ENCODE measurements at regions not wholly inside any gene's neighbourhood (a gene's known extent, or its start where the extent isn't known, plus 50 kb on each side); places are given as distances from the start of the nearest gene placed in this dataset.

DNA sequence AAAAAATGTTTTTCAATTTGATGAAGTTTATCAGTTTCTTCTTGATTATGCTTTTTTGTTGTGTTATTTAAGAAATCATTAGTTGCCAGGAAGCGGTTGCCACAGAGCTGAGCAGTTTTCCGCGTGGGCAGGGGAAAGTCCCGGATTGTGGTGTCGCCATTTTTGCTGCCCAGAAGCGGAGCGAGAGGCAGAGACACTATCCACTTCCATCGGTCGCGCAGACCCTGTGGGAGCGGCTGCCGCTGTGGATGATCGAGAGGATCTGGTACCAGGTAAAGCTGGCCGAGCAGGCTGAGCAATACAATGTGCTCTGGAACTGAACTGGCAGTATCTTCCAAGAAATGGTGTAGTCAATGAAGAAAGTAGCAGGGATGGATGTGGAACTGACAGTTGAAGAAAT, 119.8 kb downstream of the ZNF736 start:
- TF ChIP-seq ZNF701 (tag by site-specific recombination; IDR thresholded peaks at IDR 0.05) = no peak
- no peak for TF ChIP-seq ZNF777 (tag by site-specific recombination; IDR thresholded peaks at IDR 0.05; ENCODE audit: borderline replicate concordance)
- no peak for TF ChIP-seq ZNF140 (tag by site-specific recombination; IDR thresholded peaks at IDR 0.05)
- TF ChIP-seq, protein P1, sequence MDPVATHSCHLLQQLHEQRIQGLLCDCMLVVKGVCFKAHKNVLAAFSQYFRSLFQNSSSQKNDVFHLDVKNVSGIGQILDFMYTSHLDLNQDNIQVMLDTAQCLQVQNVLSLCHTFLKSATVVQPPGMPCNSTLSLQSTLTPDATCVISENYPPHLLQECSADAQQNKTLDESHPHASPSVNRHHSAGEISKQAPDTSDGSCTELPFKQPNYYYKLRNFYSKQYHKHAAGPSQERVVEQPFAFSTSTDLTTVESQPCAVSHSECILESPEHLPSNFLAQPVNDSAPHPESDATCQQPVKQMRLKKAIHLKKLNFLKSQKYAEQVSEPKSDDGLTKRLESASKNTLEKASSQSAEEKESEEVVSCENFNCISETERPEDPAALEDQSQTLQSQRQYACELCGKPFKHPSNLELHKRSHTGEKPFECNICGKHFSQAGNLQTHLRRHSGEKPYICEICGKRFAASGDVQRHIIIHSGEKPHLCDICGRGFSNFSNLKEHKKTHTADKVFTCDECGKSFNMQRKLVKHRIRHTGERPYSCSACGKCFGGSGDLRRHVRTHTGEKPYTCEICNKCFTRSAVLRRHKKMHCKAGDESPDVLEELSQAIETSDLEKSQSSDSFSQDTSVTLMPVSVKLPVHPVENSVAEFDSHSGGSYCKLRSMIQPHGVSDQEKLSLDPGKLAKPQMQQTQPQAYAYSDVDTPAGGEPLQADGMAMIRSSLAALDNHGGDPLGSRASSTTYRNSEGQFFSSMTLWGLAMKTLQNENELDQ (tag by site-specific recombination; IDR thresholded peaks at IDR 0.05; ENCODE audit: low read depth) = no peak
- TF ChIP-seq KLF16 (tag by site-specific recombination; IDR thresholded peaks at IDR 0.05) = no peak
- TF ChIP-seq, protein P2, sequence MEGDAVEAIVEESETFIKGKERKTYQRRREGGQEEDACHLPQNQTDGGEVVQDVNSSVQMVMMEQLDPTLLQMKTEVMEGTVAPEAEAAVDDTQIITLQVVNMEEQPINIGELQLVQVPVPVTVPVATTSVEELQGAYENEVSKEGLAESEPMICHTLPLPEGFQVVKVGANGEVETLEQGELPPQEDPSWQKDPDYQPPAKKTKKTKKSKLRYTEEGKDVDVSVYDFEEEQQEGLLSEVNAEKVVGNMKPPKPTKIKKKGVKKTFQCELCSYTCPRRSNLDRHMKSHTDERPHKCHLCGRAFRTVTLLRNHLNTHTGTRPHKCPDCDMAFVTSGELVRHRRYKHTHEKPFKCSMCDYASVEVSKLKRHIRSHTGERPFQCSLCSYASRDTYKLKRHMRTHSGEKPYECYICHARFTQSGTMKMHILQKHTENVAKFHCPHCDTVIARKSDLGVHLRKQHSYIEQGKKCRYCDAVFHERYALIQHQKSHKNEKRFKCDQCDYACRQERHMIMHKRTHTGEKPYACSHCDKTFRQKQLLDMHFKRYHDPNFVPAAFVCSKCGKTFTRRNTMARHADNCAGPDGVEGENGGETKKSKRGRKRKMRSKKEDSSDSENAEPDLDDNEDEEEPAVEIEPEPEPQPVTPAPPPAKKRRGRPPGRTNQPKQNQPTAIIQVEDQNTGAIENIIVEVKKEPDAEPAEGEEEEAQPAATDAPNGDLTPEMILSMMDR (tag by site-specific recombination; IDR thresholded peaks at IDR 0.05) = no peak

Measured in HEK293 (cell line).